ENCODE measurements at regions not wholly inside any gene's neighbourhood (a gene's known extent, or its start where the extent isn't known, plus 50 kb on each side); places are given as distances from the start of the nearest gene placed in this dataset.

GRCh38 chr16:60703096-60703495 lies 1333.1 kb downstream of the CDH8 start:
- no peak for TF ChIP-seq EGR1 (IDR thresholded peaks at IDR 0.05)
- no peak for TF ChIP-seq CEBPB (IDR thresholded peaks at IDR 0.05)
- no peak for TF ChIP-seq EP300 (IDR thresholded peaks at IDR 0.05; ENCODE audit: borderline replicate concordance)
- no peak for TF ChIP-seq YY1 (IDR thresholded peaks at IDR 0.05; ENCODE audit: low read depth)
- TF ChIP-seq REST (IDR thresholded peaks at IDR 0.05; ENCODE audit: low read depth): no peak
- no peak for TF ChIP-seq RAD21 (IDR thresholded peaks at IDR 0.05; ENCODE audit: low read depth)
- no peak for TF ChIP-seq FOXM1 (IDR thresholded peaks at IDR 0.05; ENCODE audit: borderline replicate concordance, low read depth)
- TF ChIP-seq TAF1 (IDR thresholded peaks at IDR 0.05; ENCODE audit: low read depth): no peak
